H1 (cell line): ENCODE measurements at regions not wholly inside any gene's neighbourhood (a gene's known extent, or its start where the extent isn't known, plus 50 kb on each side); places are given as distances from the start of the nearest gene placed in this dataset.

Experiments
- CTCF ChIA-PET: fragments of 300-600 bp; sonication (Branson Sonifier 250); formaldehyde crosslinking; loops from one replicate; lab custom pipeline; 2021; ENCODE audit not compliant: partially characterized antibody; lab: Charles Lee
- POLR2A ChIA-PET: fragments of 300-600 bp; sonication (Branson Sonifier 250); formaldehyde crosslinking; loops from one replicate; lab custom pipeline; 2021; ENCODE audit warnings: inconsistent platforms; ENCODE audit not compliant: partially characterized antibody; lab: Charles Lee
- DNase-seq, 2 experiments: peaks; one replicate each; pipeline versions ENCODE4 v3.0.0 to v3.0.0-alpha.2; 2010 to 2022; ENCODE audit warnings: low spot score in 2 of 2, low read depth in 1 of 2, mixed read lengths in 1 of 2
- FAIRE-seq: peaks from 2 replicates; lab custom pipeline; 2011; peaks lifted over from hg19 to GRCh38; lab: Jason Lieb, UNC
- H2AFZ ChIP-seq: 2 replicates; pipeline ENCODE4 v1.8.1; 2012; ENCODE audit warnings: low read length, inconsistent platforms
- H2AK5ac ChIP-seq: 2 replicates; pipeline ENCODE4 v1.6.1; 2013; ENCODE audit warnings: low read depth, low read length
- H2BK120ac ChIP-seq: replicated peaks from 2 replicates; pipeline ENCODE3; 2013; ENCODE audit warnings: low read depth, low read length, inconsistent platforms
- H2BK12ac ChIP-seq: 2 replicates; pipeline ENCODE4 v1.6.1; 2013; ENCODE audit warnings: low read depth, low read length
- H2BK15ac ChIP-seq: 2 replicates; pipeline ENCODE4 v1.6.1; 2013; ENCODE audit warnings: low read length
- H2BK20ac ChIP-seq: 2 replicates; pipeline ENCODE4 v1.6.1; 2013; ENCODE audit warnings: low read length
- H2BK5ac ChIP-seq: 2 replicates; pipeline ENCODE4 v1.6.1; 2013; ENCODE audit warnings: low read depth, low read length
- H3K14ac ChIP-seq: 2 replicates; pipeline ENCODE4 v1.6.1; 2013; ENCODE audit warnings: inconsistent platforms; ENCODE audit not compliant: insufficient read length
- H3K18ac ChIP-seq: 2 replicates; pipeline ENCODE4 v1.6.1; 2013; ENCODE audit warnings: low read length; ENCODE audit errors: extremely low read depth
- H3K23ac ChIP-seq: 2 replicates; pipeline ENCODE4 v1.6.1; 2013; ENCODE audit warnings: inconsistent platforms; ENCODE audit not compliant: insufficient read length
- H3K23me2 ChIP-seq: 2 replicates; pipeline ENCODE4 v1.6.1; 2013; ENCODE audit warnings: low read depth, low read length
- H3K27ac ChIP-seq: 2 replicates; pipeline ENCODE4 v1.6.1; 2011; ENCODE audit warnings: low read depth, low read length, inconsistent platforms
- H3K27me3 ChIP-seq, 4 experiments: replicated peaks in 1 of 4; 1 replicate in 1 of 4; 2 replicates in 3 of 4; pipeline versions ENCODE4 v1.6.1 to v1.8.1; 2011 to 2013; ENCODE audit warnings: low read length in 3 of 4, mild to moderate bottlenecking in 3 of 4, inconsistent platforms in 2 of 4, mixed read lengths in 2 of 4, moderate library complexity in 1 of 4; ENCODE audit not compliant: control insufficient read depth in 3 of 4, insufficient read depth in 3 of 4; ENCODE audit errors: extremely low read depth in 1 of 4
- H3K36me3 ChIP-seq, 4 experiments: 2 replicates each; pipeline versions ENCODE4 v1.6.1 to v1.8.1; 2011 to 2013; ENCODE audit warnings: mild to moderate bottlenecking in 4 of 4, low read length in 3 of 4, moderate library complexity in 2 of 4, control low read depth in 1 of 4, inconsistent platforms in 1 of 4; ENCODE audit not compliant: insufficient read depth in 4 of 4, control insufficient read depth in 2 of 4
- H3K4ac ChIP-seq: replicated peaks from 2 replicates; pipeline ENCODE3; 2013; ENCODE audit warnings: low read length, low read depth, mixed read lengths, inconsistent platforms; ENCODE audit not compliant: insufficient read length
- H3K4me1 ChIP-seq, 4 experiments: replicated peaks in 1 of 4; 1 replicate in 1 of 4; 2 replicates in 3 of 4; pipeline versions ENCODE4 v1.6.1 to v1.8.1; 2011 to 2013; ENCODE audit warnings: low read length in 3 of 4, inconsistent platforms in 2 of 4, mixed read lengths in 1 of 4; ENCODE audit not compliant: insufficient read depth in 4 of 4, control insufficient read depth in 3 of 4
- H3K4me2 ChIP-seq, 2 experiments: 2 replicates each; pipeline versions ENCODE4 v1.6.1 to v1.8.1; 2011 to 2013; ENCODE audit warnings: low read depth in 2 of 2, low read length in 2 of 2, control low read depth in 1 of 2, inconsistent platforms in 1 of 2, mild to moderate bottlenecking in 1 of 2; ENCODE audit not compliant: insufficient read depth in 1 of 2
- H3K4me3 ChIP-seq, 4 experiments: fragments of 200-600, 300-600 bp in 1 of 4; sonication (generic), shearing (Covaris generic), sonication (Bioruptor Twin) in 1 of 4; 2 replicates each; pipeline versions ENCODE4 v1.5.1 to v1.8.1; 2011 to 2016; ENCODE audit warnings: low read length in 4 of 4, low read depth in 3 of 4, control low read depth in 2 of 4, inconsistent platforms in 2 of 4, mild to moderate bottlenecking in 2 of 4, mixed read lengths in 1 of 4, moderate library complexity in 1 of 4; ENCODE audit not compliant: insufficient read depth in 2 of 4; ENCODE audit errors: extremely low read depth in 1 of 4
- H3K56ac ChIP-seq: replicated peaks from 2 replicates; pipeline ENCODE3; 2013; ENCODE audit warnings: low read depth, mild to moderate bottlenecking, mixed read lengths, low read length, inconsistent platforms; ENCODE audit not compliant: insufficient read length
- H3K79me1 ChIP-seq: 2 replicates; pipeline ENCODE4 v1.6.1; 2013; ENCODE audit warnings: low read depth, low read length, control low read depth
- H3K79me2 ChIP-seq, 2 experiments: 2 replicates each; pipeline versions ENCODE4 v1.6.1 to v1.8.1; 2012 to 2013; ENCODE audit warnings: low read length in 2 of 2, mild to moderate bottlenecking in 2 of 2, inconsistent platforms in 1 of 2; ENCODE audit not compliant: insufficient read depth in 2 of 2, control insufficient read depth in 1 of 2
- H3K9ac ChIP-seq, 4 experiments: replicated peaks in 1 of 4; 1 replicate in 1 of 4; 2 replicates in 3 of 4; pipeline versions ENCODE4 v1.6.1 to v1.8.1; 2011 to 2013; ENCODE audit warnings: low read depth in 3 of 4, low read length in 3 of 4, control low read depth in 2 of 4, mild to moderate bottlenecking in 2 of 4, moderate library complexity in 2 of 4, inconsistent platforms in 1 of 4; ENCODE audit errors: extremely low read depth in 1 of 4
- H3K9me3 ChIP-seq, 2 experiments: 2 replicates each; pipeline versions ENCODE4 v1.6.1 to v1.8.1; 2012 to 2013; ENCODE audit warnings: mild to moderate bottlenecking in 2 of 2, moderate library complexity in 2 of 2, control low read depth in 1 of 2, inconsistent platforms in 1 of 2, low read depth in 1 of 2, low read length in 1 of 2, mixed read lengths in 1 of 2; ENCODE audit not compliant: insufficient read depth in 2 of 2
- H4K20me1 ChIP-seq, 2 experiments: replicated peaks in 1 of 2; 2 replicates each; pipeline versions ENCODE3 to v1.8.1; 2011 to 2013; ENCODE audit warnings: inconsistent platforms in 2 of 2, low read length in 2 of 2, mild to moderate bottlenecking in 1 of 2; ENCODE audit not compliant: insufficient read depth in 2 of 2, control insufficient read depth in 1 of 2
- H4K5ac ChIP-seq: 2 replicates; pipeline ENCODE4 v1.6.1; 2013; ENCODE audit warnings: low read length, low read depth, mixed read lengths, inconsistent platforms; ENCODE audit not compliant: insufficient read length
- H4K8ac ChIP-seq: 2 replicates; pipeline ENCODE4 v1.8.0; 2013; ENCODE audit warnings: mild to moderate bottlenecking, moderate library complexity, low read length, inconsistent platforms; ENCODE audit not compliant: insufficient read depth; ENCODE audit errors: extremely low read depth
- H4K91ac ChIP-seq: replicated peaks from 2 replicates; pipeline ENCODE3; 2013; ENCODE audit warnings: low read length, mixed read lengths, inconsistent platforms; ENCODE audit not compliant: insufficient read length
- ASH2L ChIP-seq: fragments of 200-600, 300-600 bp; sonication (generic); IDR thresholded peaks from one replicate; pipeline ENCODE4 v1.7.1; 2017; ENCODE audit warnings: low read length
- FOSL1 ChIP-seq: IDR thresholded peaks from 2 replicates; pipeline ENCODE4 v1.6.1; 2011; ENCODE audit warnings: mild to moderate bottlenecking, low read depth, low read length, moderate library complexity; ENCODE audit not compliant: insufficient read depth
- KDM1A ChIP-seq: fragments of 200-600, 300-600 bp; sonication (generic); IDR thresholded peaks from 2 replicates; pipeline ENCODE4 v1.7.1; 2016; ENCODE audit warnings: mild to moderate bottlenecking, low read length, borderline replicate concordance
- SP4 ChIP-seq: IDR thresholded peaks from 2 replicates; pipeline ENCODE4 v1.6.1; 2012; ENCODE audit warnings: low read length, inconsistent platforms
- SRF ChIP-seq: IDR thresholded peaks from 2 replicates; pipeline ENCODE4 v1.6.1; 2011; ENCODE audit warnings: mild to moderate bottlenecking, low read depth, low read length, moderate library complexity
- TBP ChIP-seq: IDR thresholded peaks from 2 replicates; pipeline ENCODE4 v1.6.1; 2011; ENCODE audit warnings: low read depth, low read length, improper control_type of control experiment
- WGBS, 2 experiments: shearing (Covaris generic) in 1 of 2; methylation state at CpG; one replicate each; pipeline versions ENCODE4 v1.1.6 to v1.1.7; 2013 to 2015; ENCODE audit warnings: low lambda C conversion rate in 2 of 2, mixed read lengths in 2 of 2, inconsistent platforms in 1 of 2, low coverage in 1 of 2, missing lambda C conversion rate in 1 of 2; ENCODE audit not compliant: insufficient replicate concordance in 2 of 2, insufficient coverage in 1 of 2, insufficient read length in 1 of 2; ENCODE audit errors: extremely low coverage in 1 of 2, missing lambda C conversion rate in 1 of 2; 5-methylcytosine and 5-hydroxymethylcytosine counted together

GRCh38 chr7:131735101-131735500 is 178.7 kb upstream of the PODXL start:
- Histone ChIP-seq H3K79me2 (no peaks in the 10 kb centered on the region), H3K4me1 (peaks cover 0 to 7% (median 0%) of the 10 kb centered on the region in 4 experiments; a peak in 2 of 7 replicates), H2BK12ac (no peak overlapping the region), H2BK5ac (no peak overlapping the region), H3K9ac (no peak overlapping the region), H3K9me3 (no peaks in the 10 kb centered on the region), H2BK20ac (no peak overlapping the region), H3K23ac (no peak overlapping the region), H4K91ac (no peak overlapping the region), H4K5ac (no peak overlapping the region), H3K56ac (no peak overlapping the region), H3K4me2 (no peak overlapping the region), H3K23me2 (no peaks in the 10 kb centered on the region; the same call in 1 of the 2 replicates), H3K4ac (no peak overlapping the region), H4K20me1 (no peaks in the 10 kb centered on the region), H2BK120ac (no peak overlapping the region), H3K4me3 (no peak overlapping the region), H3K14ac (no peak overlapping the region), H2BK15ac (no peak overlapping the region), H4K8ac (no peak overlapping the region), H3K18ac (no peak overlapping the region), H2AFZ (no peak overlapping the region), H2AK5ac (no peak overlapping the region), H3K27ac (no peak overlapping the region), H3K36me3 (no peaks in the 10 kb centered on the region), H3K79me1 (no peaks in the 10 kb centered on the region), H3K27me3 (no peaks in the 10 kb centered on the region)
- DNase-seq (no peak), FAIRE-seq (no peak)
- WGBS, 2 experiments = 92% methylated on average over 5 of the region's 5 CpGs; no CpG with 5 or more reads in 1 of the 2 experiments
- ChIA-PET POLR2A (no interaction called here), CTCF (interaction anchor here (0.7 to 1.5 kb wide), 2 partner anchors 11 to 57 kb away, joined by 3 read pairs; no protein-coding TSS in a partner anchor)
- TF ChIP-seq FOSL1 = no peak
- no peak for TF ChIP-seq TBP
- no peak for TF ChIP-seq SP4
- TF ChIP-seq KDM1A = no peak
- TF ChIP-seq ASH2L = no peak
- TF ChIP-seq SRF = no peak
